ENCODE measurements at regions not wholly inside any gene's neighbourhood (a gene's known extent, or its start where the extent isn't known, plus 50 kb on each side); places are given as distances from the start of the nearest gene placed in this dataset.
"Not testable (repeated sequence)": the region's sequence is repeated elsewhere in the genome, so short reads cannot be mapped to it uniquely, and the experiment has no call there.

- Histone ChIP-seq H2BK15ac (ENCODE audit: low read length) (no peak overlapping the region), H3K18ac (ENCODE audit: low read length) (no peak overlapping the region), H3K36me3 (replicated peaks in 1 of 2; ENCODE audit: control insufficient read depth in 2 of 2, insufficient read depth in 2 of 2, low read length in 2 of 2) (no peaks in the 10 kb centered on the region), H2BK5ac (ENCODE audit: low read length) (no peak overlapping the region), H3K4me3 (ENCODE audit: low read length in 2 of 2) (no peak overlapping the region), H3K4me2 (ENCODE audit: insufficient read depth, low read length, poor library complexity, severe bottlenecking) (no peak overlapping the region), H2AFZ (ENCODE audit: low read length) (no peak overlapping the region), H3K4me1 (ENCODE audit: control insufficient read depth in 2 of 2, insufficient read depth in 1 of 2, low read depth in 1 of 2, low read length in 2 of 2) (peaks cover 0 to 2% of the 10 kb centered on the region in 2 donors), H3K9ac (ENCODE audit: low read depth, low read length, poor library complexity) (no peak overlapping the region), H3K9me3 (replicated peaks in 1 of 2; ENCODE audit: control insufficient read depth in 2 of 2, insufficient read depth in 1 of 2, low read depth in 1 of 2, low read length in 2 of 2) (no peaks in the 10 kb centered on the region), H3K14ac (ENCODE audit: low read length) (no peak overlapping the region), H3K27ac (replicated peaks; ENCODE audit: low read length) (no peak overlapping the region), H3K27me3 (ENCODE audit: control insufficient read depth in 3 of 3, insufficient read depth in 3 of 3, low read depth in 1 of 3, low read length in 3 of 3) (no peaks in the 10 kb centered on the region), H2BK12ac (ENCODE audit: low read length) (no peak overlapping the region), H3K79me1 (ENCODE audit: low read depth, low read length) (no peaks in the 10 kb centered on the region), H3K23ac (ENCODE audit: low read depth, low read length, poor library complexity) (no peak overlapping the region), H4K91ac (ENCODE audit: low read depth, low read length, poor library complexity) (no peak overlapping the region), H2BK120ac (ENCODE audit: low read depth, low read length) (no peak overlapping the region), H3K4ac (ENCODE audit: low read length) (no peak overlapping the region), H2AK5ac (ENCODE audit: low read depth, low read length) (no peak overlapping the region), H4K8ac (ENCODE audit: low read depth, low read length) (no peak overlapping the region)
- WGBS, 2 donors (ENCODE audit: extremely low coverage in 2 of 2, insufficient read length in 2 of 2, insufficient replicate concordance in 1 of 2), result no CpG with 5 or more reads among the region's 3 CpGs
- DNase-seq (ENCODE audit: low spot score), result no peak
These were observed 54.5 kb upstream of the NOX4 start for GRCh38 chr11:89545691-89546090.

- H3K4me3 ChIP-seq (ENCODE audit: low read length in 2 of 2); H3K27ac ChIP-seq (replicated peaks; ENCODE audit: low read length); H3K18ac ChIP-seq (ENCODE audit: low read length); H3K4me2 ChIP-seq (ENCODE audit: insufficient read depth, low read length, poor library complexity, severe bottlenecking); H4K91ac ChIP-seq (ENCODE audit: low read depth, low read length, poor library complexity); H3K4me1 ChIP-seq (ENCODE audit: control insufficient read depth in 2 of 2, insufficient read depth in 1 of 2, low read depth in 1 of 2, low read length in 2 of 2); H2BK120ac ChIP-seq (ENCODE audit: low read depth, low read length); H3K79me1 ChIP-seq (ENCODE audit: low read depth, low read length); H2BK12ac ChIP-seq (ENCODE audit: low read length); H3K9ac ChIP-seq (ENCODE audit: low read depth, low read length, poor library complexity); DNase-seq (ENCODE audit: low spot score); H4K8ac ChIP-seq (ENCODE audit: low read depth, low read length); H2BK5ac ChIP-seq (ENCODE audit: low read length); H2AFZ ChIP-seq (ENCODE audit: low read length); H3K23ac ChIP-seq (ENCODE audit: low read depth, low read length, poor library complexity); H2BK15ac ChIP-seq (ENCODE audit: low read length); H2AK5ac ChIP-seq (ENCODE audit: low read depth, low read length); H3K27me3 ChIP-seq (ENCODE audit: control insufficient read depth in 3 of 3, insufficient read depth in 3 of 3, low read depth in 1 of 3, low read length in 3 of 3); H3K4ac ChIP-seq (ENCODE audit: low read length); H3K14ac ChIP-seq (ENCODE audit: low read length); H3K36me3 ChIP-seq (replicated peaks in 1 of 2; ENCODE audit: control insufficient read depth in 2 of 2, insufficient read depth in 2 of 2, low read length in 2 of 2); H3K9me3 ChIP-seq (replicated peaks in 1 of 2; ENCODE audit: control insufficient read depth in 2 of 2, insufficient read depth in 1 of 2, low read depth in 1 of 2, low read length in 2 of 2): not testable (repeated sequence)
- no CpG with 5 or more reads among the region's 1 CpG for WGBS, 2 donors (ENCODE audit: extremely low coverage in 2 of 2, insufficient read length in 2 of 2, insufficient replicate concordance in 1 of 2)
These were observed 64.6 kb upstream of the NOX4 start for GRCh38 chr11:89555781-89556180.

GRCh38 chr11:89556731-89557707, 65.8 kb upstream of the NOX4 start:
- H2BK120ac ChIP-seq (ENCODE audit: low read depth, low read length); H3K4me2 ChIP-seq (ENCODE audit: insufficient read depth, low read length, poor library complexity, severe bottlenecking); H3K27me3 ChIP-seq (ENCODE audit: control insufficient read depth in 3 of 3, insufficient read depth in 3 of 3, low read depth in 1 of 3, low read length in 3 of 3); DNase-seq (ENCODE audit: low spot score); H2AK5ac ChIP-seq (ENCODE audit: low read depth, low read length); H3K14ac ChIP-seq (ENCODE audit: low read length); H4K8ac ChIP-seq (ENCODE audit: low read depth, low read length); H3K23ac ChIP-seq (ENCODE audit: low read depth, low read length, poor library complexity); H3K9me3 ChIP-seq (replicated peaks in 1 of 2; ENCODE audit: control insufficient read depth in 2 of 2, insufficient read depth in 1 of 2, low read depth in 1 of 2, low read length in 2 of 2); H3K4me1 ChIP-seq (ENCODE audit: control insufficient read depth in 2 of 2, insufficient read depth in 1 of 2, low read depth in 1 of 2, low read length in 2 of 2); H3K4me3 ChIP-seq (ENCODE audit: low read length in 2 of 2); H3K9ac ChIP-seq (ENCODE audit: low read depth, low read length, poor library complexity); H2BK12ac ChIP-seq (ENCODE audit: low read length); H3K4ac ChIP-seq (ENCODE audit: low read length); H3K27ac ChIP-seq (replicated peaks; ENCODE audit: low read length); H3K18ac ChIP-seq (ENCODE audit: low read length); H4K91ac ChIP-seq (ENCODE audit: low read depth, low read length, poor library complexity); H2BK15ac ChIP-seq (ENCODE audit: low read length); H2BK5ac ChIP-seq (ENCODE audit: low read length); H3K36me3 ChIP-seq (replicated peaks in 1 of 2; ENCODE audit: control insufficient read depth in 2 of 2, insufficient read depth in 2 of 2, low read length in 2 of 2); H3K79me1 ChIP-seq (ENCODE audit: low read depth, low read length): not testable (repeated sequence)
- no CpG with 5 or more reads among the region's 3 CpGs for WGBS, 2 donors (ENCODE audit: extremely low coverage in 2 of 2, insufficient read length in 2 of 2, insufficient replicate concordance in 1 of 2)
- peak overlapping the region; percentile 11 for H2AFZ ChIP-seq (ENCODE audit: low read length)

- H3K9me3 ChIP-seq (replicated peaks in 1 of 2; ENCODE audit: control insufficient read depth in 2 of 2, insufficient read depth in 1 of 2, low read depth in 1 of 2, low read length in 2 of 2); H3K4me1 ChIP-seq (ENCODE audit: control insufficient read depth in 2 of 2, insufficient read depth in 1 of 2, low read depth in 1 of 2, low read length in 2 of 2); H3K79me1 ChIP-seq (ENCODE audit: low read depth, low read length); H3K14ac ChIP-seq (ENCODE audit: low read length); H3K23ac ChIP-seq (ENCODE audit: low read depth, low read length, poor library complexity); H2BK5ac ChIP-seq (ENCODE audit: low read length); H4K91ac ChIP-seq (ENCODE audit: low read depth, low read length, poor library complexity); DNase-seq (ENCODE audit: low spot score); H3K9ac ChIP-seq (ENCODE audit: low read depth, low read length, poor library complexity); H2BK12ac ChIP-seq (ENCODE audit: low read length); H2BK15ac ChIP-seq (ENCODE audit: low read length); H2BK120ac ChIP-seq (ENCODE audit: low read depth, low read length); H3K27me3 ChIP-seq (ENCODE audit: control insufficient read depth in 3 of 3, insufficient read depth in 3 of 3, low read depth in 1 of 3, low read length in 3 of 3); H3K27ac ChIP-seq (replicated peaks; ENCODE audit: low read length); H3K4me2 ChIP-seq (ENCODE audit: insufficient read depth, low read length, poor library complexity, severe bottlenecking); H2AK5ac ChIP-seq (ENCODE audit: low read depth, low read length); H4K8ac ChIP-seq (ENCODE audit: low read depth, low read length); H3K4ac ChIP-seq (ENCODE audit: low read length); H2AFZ ChIP-seq (ENCODE audit: low read length); H3K18ac ChIP-seq (ENCODE audit: low read length); H3K36me3 ChIP-seq (replicated peaks in 1 of 2; ENCODE audit: control insufficient read depth in 2 of 2, insufficient read depth in 2 of 2, low read length in 2 of 2); H3K4me3 ChIP-seq (ENCODE audit: low read length in 2 of 2): not testable (repeated sequence)
- WGBS, 2 donors (ENCODE audit: extremely low coverage in 2 of 2, insufficient read length in 2 of 2, insufficient replicate concordance in 1 of 2), result no CpG with 5 or more reads among the region's 3 CpGs
These were observed 69.4 kb upstream of the NOX4 start for GRCh38 chr11:89560598-89560997.

Data from neuronal stem cell (in vitro differentiated cells).